ENCODE measurements at regions not wholly inside any gene's neighbourhood (a gene's known extent, or its start where the extent isn't known, plus 50 kb on each side); places are given as distances from the start of the nearest gene placed in this dataset.

- TF ChIP-seq CTCF (IDR thresholded peaks at IDR 0.05): no peak
- no peak for TF ChIP-seq POLR2A (IDR thresholded peaks at IDR 0.05)
Measured at GRCh38 chr1:87556326-87556725, 227.6 kb downstream of the LMO4 start.
